HFFc6 (cell line): ENCODE measurements at regions not wholly inside any gene's neighbourhood (a gene's known extent, or its start where the extent isn't known, plus 50 kb on each side); places are given as distances from the start of the nearest gene placed in this dataset.

Experiments used
- DNase-seq: peaks from one replicate; pipeline ENCODE4 v3.0.0-alpha.2; 2018
- H3K27ac Mint-ChIP-seq: 2 replicates; pipeline ENCODE4 v1.8.0; 2020; ENCODE audit warnings: mild to moderate bottlenecking, mixed read lengths
- H3K27me3 Mint-ChIP-seq: 2 replicates; pipeline ENCODE4 v1.8.0; 2021; ENCODE audit warnings: mild to moderate bottlenecking, moderate library complexity, mixed read lengths; ENCODE audit not compliant: insufficient read depth
- H3K36me3 Mint-ChIP-seq: 2 replicates; pipeline ENCODE4 v1.8.0; 2021; ENCODE audit warnings: low read depth, mixed read lengths
- H3K4me1 Mint-ChIP-seq: 2 replicates; pipeline ENCODE4 v1.8.0; 2020; ENCODE audit warnings: low read depth, mixed read lengths
- H3K4me3 Mint-ChIP-seq: 2 replicates; pipeline ENCODE4 v1.8.0; 2020; ENCODE audit warnings: mild to moderate bottlenecking, moderate library complexity, mixed read lengths
- H3K9me3 Mint-ChIP-seq: 2 replicates; pipeline ENCODE4 v1.8.0; 2020; ENCODE audit warnings: mild to moderate bottlenecking, mixed read lengths
- CTCF ChIP-seq: fragments of 200-600 bp; sonication (generic); IDR thresholded peaks from 2 replicates; pipeline ENCODE4 v1.5.0; 2021; ENCODE audit warnings: antibody characterized with exemption, mild to moderate bottlenecking

GRCh38 chr6:40692337-40692736 lies 105.2 kb upstream of the LRFN2 start:
- no peak overlapping the region for H3K4me3 Mint-ChIP-seq
- no peaks in the 10 kb centered on the region for H3K9me3 Mint-ChIP-seq
- no peak for TF ChIP-seq CTCF

GRCh38 chr6:40689185-40689584 lies 102.0 kb upstream of the LRFN2 start:
- TF ChIP-seq CTCF: no peak
- H3K4me3 Mint-ChIP-seq: no peak overlapping the region
- peaks cover 3% of the 10 kb centered on the region for H3K27me3 Mint-ChIP-seq
- H3K9me3 Mint-ChIP-seq: no peaks in the 10 kb centered on the region
- DNase-seq: no peak
- H3K4me1 Mint-ChIP-seq: no peaks in the 10 kb centered on the region
- no peaks in the 10 kb centered on the region for H3K36me3 Mint-ChIP-seq
- H3K27ac Mint-ChIP-seq: no peak overlapping the region

More at GRCh38 chr6:40692337-40692736, 105.2 kb upstream of the LRFN2 start:
- DNase-seq: no peak
- H3K27ac Mint-ChIP-seq: no peak overlapping the region
- H3K4me1 Mint-ChIP-seq: no peaks in the 10 kb centered on the region
- peaks cover 17% of the 10 kb centered on the region for H3K27me3 Mint-ChIP-seq
- no peaks in the 10 kb centered on the region for H3K36me3 Mint-ChIP-seq

GRCh38 chr6:40688214-40688761 lies 101.1 kb upstream of the LRFN2 start:
- TF ChIP-seq CTCF: no peak
- Mint-ChIP-seq H3K4me3 (no peak overlapping the region), H3K36me3 (no peaks in the 10 kb centered on the region), H3K27ac (no peak overlapping the region), H3K9me3 (no peaks in the 10 kb centered on the region), H3K4me1 (no peaks in the 10 kb centered on the region), H3K27me3 (peaks cover 3% of the 10 kb centered on the region)
- DNase-seq: no peak

GRCh38 chr6:40685862-40686261 lies 98.7 kb upstream of the LRFN2 start:
- no peak for DNase-seq
- Mint-ChIP-seq H3K4me1 (no peaks in the 10 kb centered on the region), H3K9me3 (no peaks in the 10 kb centered on the region), H3K27me3 (peaks cover 8% of the 10 kb centered on the region), H3K4me3 (no peak overlapping the region), H3K36me3 (no peaks in the 10 kb centered on the region), H3K27ac (no peak overlapping the region)
- no peak for TF ChIP-seq CTCF

GRCh38 chr6:40681622-40682021 lies 94.5 kb upstream of the LRFN2 start:
- no peaks in the 10 kb centered on the region for H3K4me1 Mint-ChIP-seq
- peaks cover 6% of the 10 kb centered on the region; the same call in 1 of the 2 replicates for H3K9me3 Mint-ChIP-seq
- no peaks in the 10 kb centered on the region; the same call in 1 of the 2 replicates for H3K36me3 Mint-ChIP-seq
- no peak overlapping the region for H3K4me3 Mint-ChIP-seq
- H3K27me3 Mint-ChIP-seq: peaks cover 18% of the 10 kb centered on the region
- no peak for TF ChIP-seq CTCF
- DNase-seq: no peak
- no peak overlapping the region for H3K27ac Mint-ChIP-seq

GRCh38 chr6:40678941-40679340 lies 91.8 kb upstream of the LRFN2 start:
- Mint-ChIP-seq H3K9me3 (peaks cover 6% of the 10 kb centered on the region; the same call in 1 of the 2 replicates), H3K36me3 (no peaks in the 10 kb centered on the region; the same call in 1 of the 2 replicates), H3K27ac (no peak overlapping the region), H3K4me3 (no peak overlapping the region), H3K4me1 (no peaks in the 10 kb centered on the region), H3K27me3 (peaks cover 19% of the 10 kb centered on the region)
- TF ChIP-seq CTCF: no peak
- DNase-seq: no peak
